PC-3 (cell line): ENCODE measurements at regions not wholly inside any gene's neighbourhood (a gene's known extent, or its start where the extent isn't known, plus 50 kb on each side); places are given as distances from the start of the nearest gene placed in this dataset.

ENCODE experiments used
- ATAC-seq: fragments of 200-7000 bp; cut with Tn5 transposase; 2 replicates; pipeline ENCODE4 v1.9.1; 2020; ENCODE audit warnings: mild to moderate bottlenecking, moderate library complexity
- BruUV-seq: library from RNA; stranded (reverse); fragments of 400-500 nt; replicated peaks from 2 replicates; lab custom pipeline; 2021; lab: Mats Ljungman, UMichigan
- CTCF ChIA-PET: fragments of 300-600 bp; sonication (Branson Sonifier 250); formaldehyde crosslinking; loops from one replicate; lab custom pipeline; 2022; ENCODE audit warnings: antibody characterized with exemption; lab: Charles Lee
- POLR2A ChIA-PET: fragments of 300-600 bp; sonication (Branson Sonifier 250); formaldehyde crosslinking; loops from one replicate; lab custom pipeline; 2022; ENCODE audit warnings: antibody characterized with exemption; ENCODE audit not compliant: unreplicated experiment; lab: Charles Lee
- DNase-seq: peaks from one replicate; pipeline ENCODE4 v3.0.0-alpha.2; 2015
- H2AFZ ChIP-seq: fragments of 300-600 bp; sonication (generic); 2 replicates; pipeline ENCODE4 v1.6.0; 2016; ENCODE audit warnings: antibody characterized with exemption, low read length
- H3F3A ChIP-seq: fragments of 300-600 bp; sonication (generic); one replicate; pipeline ENCODE4 v1.6.0; 2017; ENCODE audit warnings: antibody characterized with exemption, low read length, control low read depth, mild to moderate bottlenecking; ENCODE audit not compliant: unreplicated experiment
- H3K27ac ChIP-seq: fragments of 300-600 bp; sonication (generic); 2 replicates; pipeline ENCODE4 v1.5.1; 2016; ENCODE audit warnings: mild to moderate bottlenecking, low read length
- H3K27me3 ChIP-seq: fragments of 300-600 bp; sonication (generic); 2 replicates; pipeline ENCODE4 v1.6.1; 2016; ENCODE audit warnings: low read length, mixed read lengths
- H3K36me3 ChIP-seq: fragments of 300-600 bp; sonication (generic); 2 replicates; pipeline ENCODE4 v1.6.1; 2016; ENCODE audit warnings: low read depth, mixed run types, low read length, mixed read lengths
- H3K4me1 ChIP-seq: fragments of 300-600 bp; sonication (generic); 2 replicates; pipeline ENCODE4 v1.5.1; 2016; ENCODE audit warnings: low read length; ENCODE audit not compliant: insufficient read depth
- H3K4me2 ChIP-seq: fragments of 300-600 bp; sonication (generic); 2 replicates; pipeline ENCODE4 v1.6.0; 2016; ENCODE audit warnings: low read length
- H3K4me3 ChIP-seq: fragments of 300-600 bp; sonication (generic); 2 replicates; pipeline ENCODE4 v1.5.1; 2016; ENCODE audit warnings: mild to moderate bottlenecking, low read length, mixed read lengths
- H3K79me2 ChIP-seq: fragments of 300-600 bp; sonication (generic); 2 replicates; pipeline ENCODE4 v1.6.1; 2017; ENCODE audit warnings: low read length, mixed read lengths
- H3K9ac ChIP-seq: fragments of 300-600 bp; sonication (generic); 2 replicates; pipeline ENCODE4 v1.6.0; 2016; ENCODE audit warnings: mild to moderate bottlenecking, low read length
- H3K9me2 ChIP-seq: fragments of 300-600 bp; sonication (generic); replicated peaks from 2 replicates; pipeline ENCODE4 v1.6.1; 2016; ENCODE audit warnings: mixed run types, low read length, mixed read lengths
- H3K9me3 ChIP-seq: fragments of 300-600 bp; sonication (generic); 2 replicates; pipeline ENCODE4 v1.6.1; 2016; ENCODE audit warnings: low read length, mixed read lengths
- H4K20me1 ChIP-seq: fragments of 300-600 bp; sonication (generic); 2 replicates; pipeline ENCODE4 v1.6.1; 2016; ENCODE audit warnings: low read length, mixed read lengths
- CTCF ChIP-seq: fragments of 300-600 bp; sonication (generic); conservative IDR thresholded peaks from 2 replicates; pipeline ENCODE4 v1.5.1; 2017; ENCODE audit warnings: antibody characterized with exemption, low read depth, mild to moderate bottlenecking, low read length
- EZH2 ChIP-seq: fragments of 300-600 bp; sonication (generic); IDR thresholded peaks from one replicate; pipeline ENCODE4 v1.6.1; 2017; ENCODE audit warnings: antibody characterized with exemption, mild to moderate bottlenecking, low read length; ENCODE audit not compliant: unreplicated experiment
- EZH2phosphoT487 ChIP-seq: fragments of 300-600 bp; sonication (generic); IDR thresholded peaks from 2 replicates; pipeline ENCODE4 v1.6.1; 2018; ENCODE audit warnings: mild to moderate bottlenecking, antibody characterized with exemption, low read length, borderline replicate concordance
- intact Hi-C: fragments of 100-400 bp; cut with micrococcal nuclease; formaldehyde crosslinking; loops from 2 replicates; pipeline ENCODE4 v1.9.0; 2023

DNA sequence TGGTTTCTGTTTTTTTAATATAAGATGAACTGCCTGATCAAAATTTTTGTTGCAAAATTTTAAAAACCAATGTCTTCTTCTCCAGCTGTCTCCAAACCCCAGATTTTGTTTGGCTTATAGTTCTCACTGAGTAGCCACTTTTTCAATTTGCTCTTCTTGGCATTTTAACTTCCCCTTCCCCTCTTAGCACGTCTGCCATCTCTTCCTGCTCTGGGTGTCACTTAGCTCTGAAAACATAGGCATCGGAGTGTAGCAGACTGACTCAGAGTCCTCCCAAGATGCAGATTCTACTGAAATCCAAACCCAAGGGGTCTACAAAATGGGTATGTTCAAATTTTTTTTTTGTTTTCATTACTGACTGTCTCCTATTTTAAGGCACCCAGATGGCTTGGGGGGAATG, 270.3 kb upstream of the KIRREL3 start:
- intact Hi-C loops = no loop called here
- no peak for TF ChIP-seq EZH2phosphoT487
- TF ChIP-seq CTCF = no peak
- TF ChIP-seq EZH2 = no peak
- Histone ChIP-seq H3K27ac (no peak overlapping the region), H3K79me2 (no peaks in the 10 kb centered on the region), H3K27me3 (no peaks in the 10 kb centered on the region), H3K4me2 (no peak overlapping the region), H3K9me3 (no peaks in the 10 kb centered on the region), H3K4me3 (no peak overlapping the region), H3K4me1 (no peaks in the 10 kb centered on the region), H2AFZ (no peak overlapping the region), H3F3A (no peaks in the 10 kb centered on the region), H3K9ac (no peak overlapping the region), H3K9me2 (no peaks in the 10 kb centered on the region), H3K36me3 (no peaks in the 10 kb centered on the region), H4K20me1 (no peaks in the 10 kb centered on the region)
- ChIA-PET POLR2A (no interaction called here), CTCF (no interaction called here)
- DNase-seq = no peak
- ATAC-seq = no peak
- BruUV-seq = no TSS peak

GRCh38 chr11:127269911-127270310, 269.3 kb upstream of the KIRREL3 start:
- H3K27ac ChIP-seq = no peak overlapping the region
- CTCF ChIA-PET = no interaction called here
- ATAC-seq = no peak
- TF ChIP-seq CTCF (no peak), EZH2phosphoT487 (no peak), EZH2 (no peak)
- no peak for DNase-seq
- H3K79me2 ChIP-seq = no peaks in the 10 kb centered on the region
- H3K9me3 ChIP-seq = no peaks in the 10 kb centered on the region
- H3K9me2 ChIP-seq = no peaks in the 10 kb centered on the region
- H3K4me1 ChIP-seq = no peaks in the 10 kb centered on the region
- H3K27me3 ChIP-seq = no peaks in the 10 kb centered on the region
- no peak overlapping the region for H3K9ac ChIP-seq
- no peaks in the 10 kb centered on the region for H3K36me3 ChIP-seq
- H3F3A ChIP-seq = no peaks in the 10 kb centered on the region
- no TSS peak for BruUV-seq
- POLR2A ChIA-PET = no interaction called here
- no peak overlapping the region for H3K4me2 ChIP-seq
- no peak overlapping the region for H2AFZ ChIP-seq
- no peak overlapping the region for H3K4me3 ChIP-seq
- H4K20me1 ChIP-seq = no peaks in the 10 kb centered on the region
- intact Hi-C loops = no loop called here

DNA sequence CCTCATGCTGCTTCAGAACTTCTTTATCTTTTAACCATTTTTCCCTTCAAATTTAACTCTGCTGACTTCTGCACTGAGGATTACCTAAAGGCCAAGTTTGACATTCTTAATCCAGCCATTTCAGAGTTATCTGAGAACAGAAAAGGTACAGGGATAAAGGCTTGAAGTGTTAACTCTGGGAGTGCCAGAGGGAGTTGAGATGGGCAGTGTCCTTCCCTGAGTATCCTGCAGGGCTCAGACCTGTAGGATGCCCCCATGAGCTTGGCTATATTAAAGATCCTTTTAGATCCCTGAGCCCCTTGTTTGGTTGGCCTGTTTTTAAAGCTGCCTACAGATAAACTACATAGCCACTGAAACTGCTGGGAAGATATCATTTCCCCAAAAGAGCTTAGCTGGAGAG, 268.4 kb upstream of the KIRREL3 start:
- H3K9me3 ChIP-seq = no peaks in the 10 kb centered on the region
- no peak overlapping the region for H3K27ac ChIP-seq
- TF ChIP-seq EZH2 = no peak
- no peak for TF ChIP-seq CTCF
- no peak for TF ChIP-seq EZH2phosphoT487
- ATAC-seq = no peak
- ChIA-PET CTCF (no interaction called here), POLR2A (no interaction called here)
- H3K4me1 ChIP-seq = no peaks in the 10 kb centered on the region
- no peak for DNase-seq
- H3K9ac ChIP-seq = no peak overlapping the region
- intact Hi-C loops = no loop called here
- H3K79me2 ChIP-seq = no peaks in the 10 kb centered on the region
- H2AFZ ChIP-seq = no peak overlapping the region
- H3F3A ChIP-seq = no peaks in the 10 kb centered on the region
- H3K9me2 ChIP-seq = no peaks in the 10 kb centered on the region
- no peak overlapping the region for H3K4me2 ChIP-seq
- no peaks in the 10 kb centered on the region for H3K36me3 ChIP-seq
- BruUV-seq = no TSS peak
- H3K4me3 ChIP-seq = no peak overlapping the region
- no peaks in the 10 kb centered on the region for H3K27me3 ChIP-seq
- no peaks in the 10 kb centered on the region for H4K20me1 ChIP-seq
